GM18511 (cell line): ENCODE measurements at regions not wholly inside any gene's neighbourhood (a gene's known extent, or its start where the extent isn't known, plus 50 kb on each side); places are given as distances from the start of the nearest gene placed in this dataset.

Experiments used
- ATAC-seq: cut with Tn5 transposase; IDR thresholded peaks from one replicate; pipeline ENCODE4 v1.9.1; 2021; ENCODE audit warnings: mild to moderate bottlenecking, moderate library complexity; ENCODE audit not compliant: unreplicated experiment

DNA sequence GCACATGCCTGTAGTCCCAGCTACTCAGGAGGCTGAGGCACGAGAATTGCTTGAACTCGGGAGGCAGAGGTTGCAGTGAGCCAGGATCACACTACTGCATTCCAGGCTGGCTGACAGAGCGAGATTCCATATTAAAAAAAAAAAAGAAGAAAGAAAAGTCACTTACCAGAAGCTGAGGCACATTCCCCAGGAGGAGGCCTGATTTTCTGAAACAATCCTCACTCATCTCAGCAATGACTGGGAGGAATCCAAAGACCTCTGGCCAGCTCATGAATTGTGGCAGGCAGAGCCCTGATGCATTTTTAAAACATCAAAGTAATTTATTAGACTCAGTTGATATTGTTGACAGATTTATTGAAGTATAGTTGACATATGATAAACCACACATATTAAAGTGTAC lies 206.3 kb downstream of the FOXO1 start:
- no peak for ATAC-seq

DNA sequence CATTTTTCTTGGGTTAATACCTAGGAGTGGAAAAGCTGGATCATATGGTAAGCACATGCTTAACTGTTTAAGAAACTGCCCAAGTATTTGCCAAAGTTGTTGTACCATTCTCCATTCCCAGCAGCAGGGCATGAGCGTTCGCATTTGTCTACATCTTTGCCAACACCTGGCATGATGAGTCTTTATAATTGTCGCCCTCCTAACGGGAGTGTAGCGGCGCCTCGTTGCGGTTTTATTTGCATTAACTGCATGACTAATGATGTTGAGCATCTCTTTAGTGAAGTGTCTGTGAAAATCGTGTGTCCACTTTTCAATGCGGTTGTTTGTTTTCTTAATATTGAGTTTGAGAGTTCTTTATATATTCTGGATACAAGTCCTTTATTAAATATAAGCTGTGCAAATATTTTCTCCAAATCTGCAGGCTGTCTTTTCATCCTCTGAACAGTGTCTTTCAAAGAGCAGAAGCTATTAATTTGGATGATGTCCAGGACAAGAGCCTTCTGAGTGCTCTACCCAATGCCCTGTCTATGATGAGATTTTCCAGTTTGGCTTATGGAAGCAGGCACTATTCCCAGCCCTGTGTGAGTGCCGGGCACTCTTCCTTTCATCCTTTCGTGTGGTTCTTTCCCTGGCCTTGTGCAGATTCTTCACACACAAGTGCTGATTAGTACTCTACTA lies 202.0 kb downstream of the FOXO1 start:
- no peak for ATAC-seq

DNA sequence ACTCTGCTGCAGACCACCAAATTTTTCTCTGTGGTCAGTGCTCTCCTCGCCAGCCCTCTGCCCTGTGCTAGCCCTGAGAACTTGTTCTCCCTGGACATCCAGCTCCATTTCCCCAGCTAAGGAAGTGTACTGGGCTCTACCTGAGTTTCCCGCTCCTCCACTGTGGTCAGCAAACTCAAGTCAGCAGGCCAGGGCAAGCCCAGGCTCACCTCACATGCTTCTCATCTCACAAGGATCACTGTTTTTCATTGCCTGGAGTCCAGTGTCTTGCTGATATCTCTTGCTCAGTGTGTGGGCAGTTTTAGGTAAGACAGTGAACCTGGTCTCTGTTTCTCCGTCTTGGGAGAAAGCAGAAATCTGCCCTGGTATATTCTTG lies 201.4 kb downstream of the FOXO1 start:
- ATAC-seq: no peak

DNA sequence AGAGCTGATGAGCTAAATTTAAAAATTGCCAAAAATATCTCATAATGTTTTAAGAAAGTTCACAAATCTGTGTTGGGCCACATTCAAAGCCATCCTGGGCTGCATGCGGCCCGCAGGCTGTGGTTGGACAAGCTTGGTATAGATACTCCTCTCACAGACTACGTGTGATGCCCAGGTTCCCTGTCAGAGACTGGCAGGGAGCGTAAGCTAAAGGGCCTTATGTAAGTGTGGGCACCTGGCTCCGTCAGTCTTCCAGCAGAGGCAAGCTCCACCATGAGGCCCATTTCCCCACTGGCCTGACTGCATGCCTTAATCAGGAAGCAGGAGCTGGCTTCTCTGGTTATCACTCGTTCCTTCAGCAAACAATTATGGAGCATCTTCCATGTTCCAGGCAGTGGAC lies 200.2 kb downstream of the FOXO1 start:
- no peak for ATAC-seq

DNA sequence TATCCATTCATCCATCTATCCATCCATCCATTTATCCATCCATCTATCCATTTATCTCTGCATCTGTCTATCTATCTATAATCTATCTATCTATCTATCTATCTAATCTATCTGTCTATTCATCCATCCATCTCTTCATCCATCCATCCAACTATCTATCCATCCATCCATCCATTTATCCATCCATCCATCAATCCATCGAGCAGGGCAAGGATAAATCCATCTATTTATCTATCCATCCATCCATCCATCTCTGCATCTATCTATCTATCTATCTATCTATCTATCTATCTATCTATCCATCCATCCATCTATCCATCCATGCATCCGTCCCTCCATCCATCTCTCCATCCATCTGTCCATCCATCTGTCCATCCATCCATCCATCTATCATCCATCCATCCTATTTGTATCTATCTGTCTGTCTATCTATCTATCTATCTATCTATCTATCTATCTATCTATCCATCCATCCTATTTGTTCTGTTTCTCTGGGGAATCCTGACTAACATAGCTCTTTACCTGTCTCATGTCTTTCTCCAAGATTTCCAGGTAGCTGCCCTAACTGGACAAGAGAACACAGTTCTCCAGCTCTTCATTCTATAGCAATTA lies 198.1 kb downstream of the FOXO1 start:
- ATAC-seq: no peak

DNA sequence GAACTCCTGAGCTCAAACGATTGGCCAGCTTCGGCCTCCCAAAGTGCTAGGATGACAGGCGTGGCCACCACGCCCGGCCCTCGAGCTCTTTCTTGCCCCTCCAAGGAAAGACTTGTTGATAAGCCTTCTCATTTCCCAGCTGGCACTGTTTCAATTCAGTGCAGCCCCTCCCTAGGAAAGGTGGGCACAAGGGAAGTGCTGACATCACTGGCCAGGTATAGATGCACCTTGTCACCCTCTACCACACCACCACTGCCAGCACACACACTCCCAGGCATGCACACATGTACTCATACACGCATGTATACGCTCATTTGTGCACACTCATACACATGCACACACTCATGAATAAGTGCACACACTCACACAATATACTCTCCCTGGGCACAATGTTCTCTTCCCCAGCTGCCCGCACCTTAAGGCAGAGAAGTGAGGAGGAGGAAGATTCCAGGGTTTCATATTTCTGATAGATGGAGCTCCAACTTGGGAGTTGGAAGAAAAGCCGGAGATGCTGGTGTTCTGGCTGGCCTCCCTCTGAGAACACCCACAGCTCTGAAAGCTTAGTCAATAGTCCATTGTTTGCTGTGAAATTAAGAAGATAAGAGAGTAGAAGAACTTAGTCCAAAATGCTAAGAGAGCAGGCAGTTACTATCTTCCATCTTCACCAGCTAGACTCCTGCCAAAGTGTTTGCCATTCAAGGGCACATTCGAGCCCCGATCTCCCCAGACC lies 196.7 kb downstream of the FOXO1 start:
- no peak for ATAC-seq

DNA sequence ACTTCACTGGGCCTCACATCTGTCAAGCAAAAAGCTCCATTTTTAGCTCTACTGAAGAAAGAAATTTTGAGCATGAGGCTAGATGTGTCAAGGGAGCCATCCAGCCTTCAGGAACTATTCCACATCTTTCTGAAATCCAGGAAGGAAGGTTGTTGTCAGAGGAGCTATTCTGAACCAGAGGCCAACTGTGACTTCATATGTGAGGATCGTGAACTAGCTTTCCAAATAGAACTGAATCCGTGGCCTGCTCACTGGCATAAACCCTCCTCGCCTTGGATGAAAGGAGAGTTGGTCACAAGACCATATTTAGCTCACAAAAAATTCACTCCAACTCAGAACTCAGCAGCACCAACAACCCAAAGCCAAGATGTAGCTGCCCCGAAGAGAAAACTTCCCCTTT lies 195.8 kb downstream of the FOXO1 start:
- ATAC-seq: no peak

DNA sequence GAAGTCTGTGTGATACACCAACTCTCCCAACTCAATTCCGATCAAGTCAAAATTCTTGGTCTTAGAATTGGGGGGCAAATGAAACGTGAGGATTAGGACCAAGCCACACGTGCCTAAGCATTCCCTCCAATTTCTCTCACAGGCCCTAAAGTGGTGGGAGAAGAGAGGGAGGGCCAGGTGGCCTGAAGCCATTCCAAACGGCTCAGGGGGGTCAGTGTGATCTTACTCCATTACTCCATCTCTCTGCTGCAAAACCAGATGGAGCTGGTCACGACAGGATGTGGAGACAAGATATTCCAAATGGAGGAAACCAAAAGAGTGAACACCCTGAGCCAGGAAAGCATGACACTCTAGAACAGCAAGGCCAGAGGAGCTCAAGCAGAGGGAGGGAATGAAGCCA lies 195.4 kb downstream of the FOXO1 start:
- no peak for ATAC-seq

DNA sequence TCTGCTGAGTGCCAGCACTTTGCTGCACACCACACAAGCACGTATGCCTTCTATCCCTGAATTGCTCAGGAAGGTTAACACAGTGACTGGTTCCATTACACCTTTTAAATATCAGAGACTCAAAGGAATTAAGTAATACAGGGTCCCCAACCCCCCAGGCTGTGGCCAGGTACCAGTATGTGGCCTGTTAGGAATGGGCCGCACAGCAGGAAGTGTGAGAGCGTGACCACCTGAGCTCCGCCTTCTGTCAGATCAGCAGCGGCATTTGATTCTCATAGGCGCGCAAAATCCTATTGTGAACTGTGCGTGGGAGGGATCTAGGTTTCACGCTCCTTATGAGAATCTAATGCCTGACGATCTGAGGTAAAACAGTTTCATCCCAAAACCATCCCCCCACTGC lies 194.5 kb downstream of the FOXO1 start:
- ATAC-seq: no peak

DNA sequence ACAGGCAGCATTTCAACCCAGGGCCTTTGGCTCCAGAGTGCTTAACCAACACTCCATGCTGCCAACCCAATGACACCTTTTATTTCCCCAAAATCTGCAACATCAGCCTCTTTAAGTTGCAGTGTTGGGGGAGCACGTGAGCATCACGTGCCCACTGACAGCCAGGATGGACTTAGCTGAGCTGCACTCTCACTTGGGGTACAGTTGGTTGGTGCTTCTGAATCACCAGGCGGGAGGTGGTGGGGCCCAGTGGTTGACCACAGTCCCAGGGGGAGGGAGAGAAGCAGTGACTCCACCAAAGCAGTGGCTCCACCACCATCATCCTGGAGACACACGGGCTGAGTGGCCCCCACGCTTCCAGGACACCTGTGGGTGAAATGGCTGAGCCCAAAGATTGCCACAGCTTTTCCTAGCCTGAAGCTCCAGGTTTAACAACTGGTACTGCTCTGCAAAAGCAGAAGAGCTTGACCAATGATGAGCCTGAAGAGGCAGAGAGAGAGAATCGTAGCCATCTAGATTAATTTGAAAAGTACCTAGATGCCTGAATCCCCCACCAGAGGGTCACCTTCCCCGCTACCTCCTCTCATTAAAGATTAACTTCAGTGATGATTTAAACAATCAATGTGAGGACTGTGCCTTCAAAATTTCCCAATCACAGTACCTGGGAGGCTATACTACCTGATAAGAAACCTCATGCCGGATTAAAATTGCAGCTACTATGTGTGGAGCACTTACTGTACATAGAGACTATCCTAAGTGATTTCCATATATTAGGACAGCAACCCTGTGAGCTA lies 193.8 kb downstream of the FOXO1 start:
- ATAC-seq: no peak

DNA sequence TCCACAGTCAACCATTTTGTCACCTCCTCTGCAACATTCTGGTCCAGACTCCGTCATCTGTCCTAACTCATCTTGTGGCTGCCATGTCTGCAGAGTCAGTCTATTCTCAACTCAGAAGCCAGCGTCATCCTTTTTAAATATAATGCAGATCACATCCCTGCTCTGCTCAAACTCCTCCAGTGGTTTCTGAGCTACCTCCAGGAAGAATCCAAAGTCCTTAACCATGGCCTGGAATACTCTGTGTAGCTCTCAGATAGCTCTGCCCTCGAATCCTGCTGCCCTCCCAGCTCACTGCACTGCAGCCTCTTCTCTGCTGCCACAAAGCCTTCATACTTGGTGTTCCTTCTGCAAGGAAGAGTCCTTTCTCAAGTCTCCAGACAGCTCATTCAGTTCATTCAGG lies 190.8 kb downstream of the FOXO1 start:
- ATAC-seq: no peak

DNA sequence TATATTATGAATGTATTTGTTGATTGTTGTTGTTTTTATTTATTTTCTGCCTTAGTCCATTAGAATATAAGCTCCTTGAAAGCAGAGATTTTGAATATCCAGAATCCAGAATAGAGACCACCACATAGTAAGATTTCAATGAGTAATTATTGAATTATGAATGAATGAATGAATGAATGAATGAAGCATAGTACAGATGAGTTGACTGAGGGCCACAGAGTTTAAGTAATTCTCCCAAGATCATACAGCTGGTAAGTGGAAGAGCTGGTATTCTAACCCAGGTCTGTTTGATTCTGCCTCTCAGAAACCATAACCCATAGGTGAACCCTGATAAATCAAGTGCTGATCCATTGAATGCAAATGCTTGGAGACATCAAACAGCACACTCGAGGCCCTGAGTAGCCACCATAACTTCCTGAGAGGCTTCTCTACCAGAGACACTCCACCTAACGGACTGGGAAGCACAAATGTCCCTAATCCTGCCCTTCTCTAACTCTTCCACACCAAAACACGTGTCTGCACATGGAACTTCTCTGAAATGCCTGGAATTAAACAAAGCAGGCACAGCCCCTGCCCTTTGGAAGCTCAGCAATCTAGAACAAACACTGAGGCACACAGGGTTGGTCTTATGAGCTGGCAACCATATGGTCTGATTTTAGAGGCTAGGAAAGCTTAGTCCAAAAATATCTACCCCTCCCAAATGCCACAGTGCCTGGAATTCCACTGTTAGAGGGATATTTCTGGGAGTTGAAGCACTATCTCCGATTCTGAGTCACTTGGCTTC lies 190.1 kb downstream of the FOXO1 start:
- no peak for ATAC-seq

DNA sequence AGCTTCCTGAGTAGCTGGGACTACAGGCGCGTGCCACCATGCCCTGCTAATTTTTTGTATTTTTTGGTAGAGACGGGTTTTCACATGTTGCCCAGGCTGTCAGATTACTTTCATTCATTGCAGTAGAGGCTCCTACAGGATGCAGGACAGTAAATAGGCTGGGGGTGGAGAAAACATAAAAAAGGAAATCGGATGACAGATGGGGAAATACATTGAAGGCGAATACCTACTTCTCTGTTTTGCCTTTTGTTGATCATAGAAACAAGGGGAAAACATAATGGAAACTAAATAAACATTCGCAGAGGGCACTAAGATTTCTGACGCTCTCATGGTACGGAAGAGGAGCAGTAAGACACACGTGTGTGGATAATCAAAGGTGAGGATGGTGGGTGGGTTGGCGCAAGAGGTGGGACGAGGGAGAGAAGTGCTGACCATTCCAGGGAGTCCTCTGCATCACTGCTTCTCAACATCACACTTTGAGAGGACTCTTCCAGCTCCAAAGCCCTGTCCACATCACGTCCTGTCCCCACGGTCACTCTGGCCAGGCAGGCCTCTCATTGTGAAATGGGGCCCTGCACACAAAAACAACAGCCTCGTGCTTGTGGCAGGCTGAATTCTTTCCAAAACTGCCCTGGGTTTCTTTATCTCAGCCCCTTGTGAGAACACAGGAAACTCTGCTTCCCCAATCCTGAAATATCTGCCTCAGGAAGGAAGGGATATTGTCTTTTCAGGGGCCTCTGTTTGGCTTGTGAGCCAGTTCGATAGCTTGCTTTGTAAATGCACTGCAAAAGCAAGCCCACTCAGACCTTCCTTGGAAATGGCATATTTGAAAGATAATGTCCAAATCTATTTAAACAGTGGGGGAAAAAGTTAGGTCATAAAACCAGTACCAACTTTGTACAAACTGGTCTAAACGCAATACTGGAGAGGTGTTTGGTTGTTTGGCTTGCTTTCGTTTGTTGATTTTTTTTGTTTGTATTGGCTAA lies 188.5 kb downstream of the FOXO1 start:
- ATAC-seq: no peak

DNA sequence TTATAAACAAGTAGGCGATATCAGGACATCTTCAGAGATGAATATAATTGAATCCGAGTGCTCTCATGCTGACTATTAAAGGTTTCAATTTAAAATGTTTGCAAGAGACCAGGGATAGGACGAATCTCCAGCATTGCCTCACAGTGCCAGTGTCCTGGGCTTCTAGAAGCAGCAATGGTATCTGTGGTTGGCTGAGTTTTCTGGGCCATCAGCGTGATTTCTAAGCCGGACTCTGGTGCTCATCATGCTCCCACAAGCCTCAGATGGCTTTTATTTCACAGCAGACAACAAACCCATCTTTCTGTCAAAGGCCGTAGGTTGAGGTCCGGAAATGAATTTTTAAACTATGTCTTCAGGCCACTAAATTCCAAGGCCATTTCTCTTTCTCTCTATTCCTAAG lies 187.7 kb downstream of the FOXO1 start:
- ATAC-seq: no peak

DNA sequence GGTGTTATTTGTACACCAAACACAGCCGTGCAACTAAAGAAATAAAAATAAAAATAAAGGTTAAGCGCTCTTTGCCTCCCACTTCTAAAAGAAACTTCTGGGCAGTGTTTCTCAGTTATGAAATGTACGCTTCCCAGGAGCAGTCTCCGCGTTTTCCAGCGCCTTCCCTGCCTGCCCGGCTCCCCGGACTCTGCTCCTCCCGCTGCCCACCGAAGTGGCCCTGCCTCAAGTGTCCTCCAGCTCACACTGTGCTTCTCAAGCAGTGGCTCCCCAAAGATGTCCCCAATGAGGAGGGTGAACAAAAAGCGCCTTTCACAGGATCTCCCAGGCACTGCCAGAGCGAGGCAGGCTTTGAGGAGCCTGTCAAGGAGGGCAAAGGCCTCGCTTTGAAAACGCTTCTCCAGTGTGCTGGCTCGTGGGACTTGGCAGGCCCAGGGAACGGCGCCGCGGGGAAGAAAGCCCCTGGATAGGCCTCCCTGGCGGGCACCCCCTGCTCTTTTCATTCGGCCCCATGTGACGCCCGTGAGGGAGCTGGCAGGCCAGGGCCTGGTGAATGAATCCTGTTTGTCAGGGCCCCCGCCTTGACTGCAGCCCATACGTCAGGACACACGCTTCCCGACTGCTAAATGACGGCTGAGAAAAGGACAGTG lies 187.1 kb downstream of the FOXO1 start:
- no peak for ATAC-seq

DNA sequence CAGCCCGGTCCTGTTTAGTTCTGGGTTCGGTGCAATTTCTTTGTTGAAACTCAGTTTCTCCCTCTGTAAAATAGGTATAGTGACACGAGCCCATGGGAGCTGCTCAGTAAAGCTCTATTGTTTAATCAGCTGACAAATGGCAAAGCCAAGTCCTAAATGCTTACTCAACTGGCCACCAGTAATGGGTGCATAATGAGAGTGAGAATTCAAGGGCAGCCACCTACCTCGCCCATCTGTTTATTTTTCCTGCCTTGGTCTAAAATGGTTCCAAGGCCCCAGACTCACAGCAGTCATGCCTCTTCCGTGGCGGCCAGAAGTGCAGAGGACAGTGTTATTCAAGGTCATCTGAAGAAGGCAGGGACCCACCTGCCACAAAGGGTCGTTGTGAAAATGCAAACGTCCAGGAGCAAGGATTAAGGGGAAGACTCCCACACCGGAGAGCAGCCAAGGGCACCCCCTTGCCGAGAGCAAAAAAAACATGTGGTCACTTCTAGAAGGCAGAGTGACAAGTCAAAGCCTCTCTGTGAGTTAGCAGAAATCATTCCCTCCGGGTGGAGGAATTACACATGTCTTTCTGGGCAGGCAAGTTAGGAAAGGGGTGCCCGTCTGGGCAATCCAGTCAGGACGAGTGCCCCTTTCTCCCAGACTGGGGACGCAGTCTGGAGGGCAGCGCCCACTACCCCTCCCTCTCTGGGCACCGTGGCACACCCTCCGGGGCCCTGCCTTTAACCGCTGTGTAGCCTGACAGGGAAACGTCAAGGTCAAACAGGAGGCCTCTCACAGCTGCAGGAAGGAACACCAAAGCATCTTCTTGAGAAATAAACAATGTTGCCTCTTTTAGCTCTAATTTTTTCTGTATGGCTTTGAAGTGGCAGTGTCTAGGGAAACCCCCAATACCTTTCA lies 186.2 kb downstream of the FOXO1 start:
- ATAC-seq: no peak

DNA sequence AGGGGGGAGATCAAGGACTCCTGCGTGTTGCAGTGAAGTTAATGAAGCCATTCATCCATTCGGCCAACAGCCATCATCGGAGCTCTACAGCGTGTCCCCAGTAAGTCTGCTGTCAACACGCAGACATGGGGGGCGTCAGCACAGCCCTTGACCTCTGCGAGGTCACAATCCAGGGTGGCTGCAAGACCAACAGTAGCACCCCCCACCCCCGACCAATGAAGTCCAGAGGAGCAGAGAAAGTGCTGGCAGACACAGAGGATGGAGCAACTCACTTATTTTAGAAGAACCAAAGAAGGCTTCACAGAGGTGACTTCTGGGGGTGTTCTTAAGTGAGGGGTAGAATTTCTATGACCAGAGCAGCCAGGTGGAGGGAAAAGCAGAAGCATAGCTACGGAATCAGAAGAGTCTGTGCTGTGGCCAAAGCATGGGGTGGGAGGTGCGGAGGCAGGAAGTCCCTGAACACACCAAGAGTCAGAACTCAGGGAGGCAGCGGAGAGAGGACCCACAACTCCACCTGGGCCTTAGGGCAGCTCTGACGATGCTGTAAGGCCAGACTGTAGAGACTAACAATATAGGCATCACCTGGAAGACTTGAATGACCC lies 185.4 kb downstream of the FOXO1 start:
- ATAC-seq: no peak

DNA sequence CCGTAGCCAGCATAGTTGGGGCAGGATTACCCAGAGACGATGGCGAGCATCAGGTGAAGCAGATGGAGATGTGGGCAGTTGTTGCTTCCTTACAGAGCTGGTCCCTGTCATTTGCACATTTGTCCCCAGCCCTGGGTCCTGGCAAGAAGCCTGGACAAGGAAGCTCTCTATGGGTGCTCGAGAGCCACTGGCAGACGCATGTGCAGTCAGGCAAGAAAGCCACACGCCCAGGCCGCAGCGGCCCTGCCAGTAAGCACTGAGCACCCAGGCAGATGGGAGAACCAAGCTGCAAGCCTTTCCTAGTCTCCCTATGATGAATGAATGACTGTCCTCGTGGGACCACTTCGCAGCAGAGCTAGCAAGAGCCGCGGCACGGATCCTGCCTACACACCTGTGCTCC lies 182.8 kb downstream of the FOXO1 start:
- no peak for ATAC-seq
